ENCODE measurements at regions not wholly inside any gene's neighbourhood (a gene's known extent, or its start where the extent isn't known, plus 50 kb on each side); places are given as distances from the start of the nearest gene placed in this dataset.
"Not testable (repeated sequence)": the region's sequence is repeated elsewhere in the genome, so short reads cannot be mapped to it uniquely, and the experiment has no call there.

GRCh38 chr3:191884132-191884531, 423.2 kb downstream of the PYDC2 start:
- no peak for DNase-seq

- no peak for DNase-seq
These were observed 428.1 kb downstream of the PYDC2 start for GRCh38 chr3:191889106-191889505.

GRCh38 chr3:191889756-191890155, 428.8 kb downstream of the PYDC2 start:
- no peak for DNase-seq

- DNase-seq, result no peak
These were observed 433.4 kb downstream of the PYDC2 start for GRCh38 chr3:191894406-191894805.

- DNase-seq, result no peak
These were observed 440.8 kb downstream of the PYDC2 start for GRCh38 chr3:191901741-191902140.

GRCh38 chr3:191912616-191913204, 451.7 kb downstream of the PYDC2 start:
- DNase-seq, result no peak

GRCh38 chr3:191915712-191916111, 454.7 kb downstream of the PYDC2 start:
- DNase-seq, result peak; percentile 50

GRCh38 chr3:191919491-191920026, 458.6 kb downstream of the PYDC2 start:
- DNase-seq, result no peak

GRCh38 chr3:191922570-191922969, 461.6 kb downstream of the PYDC2 start:
- no peak for DNase-seq

GRCh38 chr3:191927183-191927817, 466.3 kb downstream of the PYDC2 start:
- not testable (repeated sequence) for DNase-seq

- DNase-seq, result not testable (repeated sequence)
These were observed 467.0 kb downstream of the PYDC2 start for GRCh38 chr3:191927998-191928397.

- DNase-seq, result no peak
These were observed 483.9 kb downstream of the PYDC2 start for GRCh38 chr3:191944835-191945234.

- no peak for DNase-seq
These were observed 491.2 kb downstream of the PYDC2 start for GRCh38 chr3:191952186-191952585.

GRCh38 chr3:191952609-191953008, 491.6 kb downstream of the PYDC2 start:
- no peak for DNase-seq

- no peak for DNase-seq
These were observed 498.2 kb downstream of the PYDC2 start for GRCh38 chr3:191958980-191959671.

GRCh38 chr3:191959876-191960413, 499.0 kb downstream of the PYDC2 start:
- no peak for DNase-seq

- no peak for DNase-seq
These were observed 500.1 kb downstream of the PYDC2 start for GRCh38 chr3:191961022-191961421.

- no peak for DNase-seq
These were observed 500.6 kb downstream of the PYDC2 start for GRCh38 chr3:191961529-191961928.

GRCh38 chr3:191962324-191962723, 501.4 kb downstream of the PYDC2 start:
- no peak for DNase-seq

GRCh38 chr3:191963182-191963581, 502.2 kb downstream of the PYDC2 start:
- no peak for DNase-seq

GRCh38 chr3:191966556-191966955, 505.6 kb downstream of the PYDC2 start:
- no peak for DNase-seq

- no peak for DNase-seq
These were observed 507.3 kb downstream of the PYDC2 start for GRCh38 chr3:191968299-191968698.

- no peak for DNase-seq
These were observed 511.9 kb downstream of the PYDC2 start for GRCh38 chr3:191972714-191973398.

All from NCI-H1694 (cell line).